Heart left ventricle (tissue), 16 donors: ENCODE measurements at regions not wholly inside any gene's neighbourhood (a gene's known extent, or its start where the extent isn't known, plus 50 kb on each side); places are given as distances from the start of the nearest gene placed in this dataset.

Source experiments
- ATAC-seq, 4 donors: fragments of 200-7000 bp; cut with Tn5 transposase; one replicate each; pipeline ENCODE4 v1.9.1; 2020 to 2022; ENCODE audit warnings: moderate library complexity in 4 of 4, mild to moderate bottlenecking in 3 of 4, moderate number of reproducible peaks in 1 of 4
- DNase-seq, 5 donors: peaks; one replicate each; pipeline ENCODE4 v3.0.0-alpha.2; 2020
- H3K27ac ChIP-seq, 12 donors: fragments of 200-600 bp; sonication (generic) in 4 of 12; one replicate each; pipeline versions ENCODE4 v1.5.0 to v1.8.0; 2016 to 2022; ENCODE audit warnings: mild to moderate bottlenecking in 2 of 12
- H3K27me3 ChIP-seq, 9 donors: fragments of 200-600 bp; sonication (generic) in 2 of 9; one replicate each; pipeline versions ENCODE4 v1.5.1 to v1.8.0; 2016 to 2022; ENCODE audit warnings: mild to moderate bottlenecking in 3 of 9
- H3K36me3 ChIP-seq, 9 donors: fragments of 200-600 bp; sonication (generic) in 2 of 9; one replicate each; pipeline versions ENCODE4 v1.5.0 to v1.8.0; 2018 to 2022; ENCODE audit warnings: mild to moderate bottlenecking in 2 of 9
- H3K4me1 ChIP-seq, 12 donors: fragments of 200-600 bp; sonication (generic) in 4 of 12; one replicate each; pipeline versions ENCODE4 v1.5.0 to v1.8.0; 2016 to 2022; ENCODE audit warnings: mild to moderate bottlenecking in 3 of 12
- H3K4me3 ChIP-seq, 12 donors: fragments of 200-600 bp; sonication (generic) in 4 of 12; one replicate each; pipeline versions ENCODE4 v1.5.0 to v1.8.0; 2017 to 2022; ENCODE audit warnings: mild to moderate bottlenecking in 9 of 12, moderate library complexity in 4 of 12
- H3K9me3 ChIP-seq, 12 donors: fragments of 200-600 bp; sonication (generic) in 4 of 12; one replicate each; pipeline versions ENCODE4 v1.5.0 to v1.8.0; 2016 to 2022; ENCODE audit warnings: mild to moderate bottlenecking in 1 of 12
- POLR2A ChIP-seq, 2 donors: fragments of 450-650 bp; IDR thresholded peaks; one replicate each; pipeline ENCODE4 v1.6.1; 2017; ENCODE audit warnings: antibody characterized with exemption in 2 of 2, mild to moderate bottlenecking in 2 of 2, moderate library complexity in 2 of 2
- WGBS, 4 donors: extraction: QIAGEN DNeasy Blood & Tissue Kit in 2 of 4; methylation state at CpG; one replicate each; pipeline versions ENCODE4 v1.1.5 to v1.1.7; 2013 to 2018; 5-methylcytosine and 5-hydroxymethylcytosine counted together
- intact Hi-C, 10 donors: fragments of 100-400 bp; cut with DNase I; formaldehyde crosslinking; loops; one replicate each; pipeline versions ENCODE4 v1.11.1 to v1.14.2; 2022
- TF ChIP-seq, protein P1 (sequence below), 12 donors: fragments of 200-600 bp; sonication (generic) in 4 of 12; IDR thresholded peaks; one replicate each; pipeline versions ENCODE4 v1.5.0 to v1.8.0; 2018 to 2022; ENCODE audit warnings: antibody characterized with exemption in 12 of 12, mild to moderate bottlenecking in 5 of 12
- donor health status: ischemic (EF 13 %, LVEDD 7.1; RV severe dilation, severe dysfunction).
- donor health status: healthy with polysubstance abuse.
- donor health status: DM: no; HTN: yes; CAD: no.
- donor health status: DM: no; HTN: no; CAD: no.
- donor health status: ischemic (EF 25% LVEDD 6.9; RV normal size, moderate dysfunction).
- donor health status: ischemic (EF 25% LVEDD 5.7; RV mildly dilated, moderate dysfunction).
- donor health status: healthy.
- donor health status: DM: yes; HTN: yes; CAD: no.
- donor health status: ischemic (EF 35%, LVEDD 5.7; RV mildly dilated, moderate dysfunction).
- donor health status: nonischemic (EF 11% LVEDD 7.7; RV severe dilation, severe dysfunction).
- donor health status: DM: yes; HTN: yes; CAD: no.
- donor health status: PGD.
- donor health status: ischemic (EF 29% LVEDD 5.4; RV normal size, mild dysfunction).
- donor health status: nonischemic (EF 23%, LVEDD 6.1; RV moderate dilation, normal function).

DNA sequence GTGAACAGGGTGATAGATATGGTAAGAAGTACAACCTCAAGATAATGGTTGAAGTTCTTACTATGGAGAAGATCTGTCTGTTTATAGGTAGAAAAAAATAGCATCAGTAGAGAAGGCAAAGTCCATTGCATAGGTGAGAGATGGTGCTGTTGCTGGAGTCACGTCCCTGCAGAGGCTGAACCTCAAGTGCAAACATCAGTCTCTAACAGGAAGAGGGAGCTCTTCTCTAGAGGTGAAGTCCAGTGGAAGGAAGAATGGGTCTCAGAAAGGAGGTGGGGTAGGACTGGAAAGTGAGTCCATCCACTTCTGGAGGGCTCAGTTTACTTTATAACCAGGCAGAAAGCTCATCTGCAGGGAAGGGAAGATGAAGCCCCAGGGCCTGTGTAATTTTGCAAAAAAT lies 337.7 kb downstream of the MEIS1 start:
- DNase-seq (no peak), ATAC-seq (no peak)
- Histone ChIP-seq H3K9me3 (no peaks in the 10 kb centered on the region), H3K27me3 (no peaks in the 10 kb centered on the region), H3K4me3 (no peak overlapping the region), H3K4me1 (no peaks in the 10 kb centered on the region), H3K27ac (no peak overlapping the region), H3K36me3 (no peaks in the 10 kb centered on the region)
- TF ChIP-seq, protein P1, sequence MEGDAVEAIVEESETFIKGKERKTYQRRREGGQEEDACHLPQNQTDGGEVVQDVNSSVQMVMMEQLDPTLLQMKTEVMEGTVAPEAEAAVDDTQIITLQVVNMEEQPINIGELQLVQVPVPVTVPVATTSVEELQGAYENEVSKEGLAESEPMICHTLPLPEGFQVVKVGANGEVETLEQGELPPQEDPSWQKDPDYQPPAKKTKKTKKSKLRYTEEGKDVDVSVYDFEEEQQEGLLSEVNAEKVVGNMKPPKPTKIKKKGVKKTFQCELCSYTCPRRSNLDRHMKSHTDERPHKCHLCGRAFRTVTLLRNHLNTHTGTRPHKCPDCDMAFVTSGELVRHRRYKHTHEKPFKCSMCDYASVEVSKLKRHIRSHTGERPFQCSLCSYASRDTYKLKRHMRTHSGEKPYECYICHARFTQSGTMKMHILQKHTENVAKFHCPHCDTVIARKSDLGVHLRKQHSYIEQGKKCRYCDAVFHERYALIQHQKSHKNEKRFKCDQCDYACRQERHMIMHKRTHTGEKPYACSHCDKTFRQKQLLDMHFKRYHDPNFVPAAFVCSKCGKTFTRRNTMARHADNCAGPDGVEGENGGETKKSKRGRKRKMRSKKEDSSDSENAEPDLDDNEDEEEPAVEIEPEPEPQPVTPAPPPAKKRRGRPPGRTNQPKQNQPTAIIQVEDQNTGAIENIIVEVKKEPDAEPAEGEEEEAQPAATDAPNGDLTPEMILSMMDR (IDR thresholded peaks at IDR 0.05) = no peak
- TF ChIP-seq POLR2A (IDR thresholded peaks at IDR 0.05) = no peak
- WGBS, 4 donors = 59 to 76% (median 63%) methylated on average over 1 of the region's 1 CpG
- intact Hi-C loops = no loop called here

DNA sequence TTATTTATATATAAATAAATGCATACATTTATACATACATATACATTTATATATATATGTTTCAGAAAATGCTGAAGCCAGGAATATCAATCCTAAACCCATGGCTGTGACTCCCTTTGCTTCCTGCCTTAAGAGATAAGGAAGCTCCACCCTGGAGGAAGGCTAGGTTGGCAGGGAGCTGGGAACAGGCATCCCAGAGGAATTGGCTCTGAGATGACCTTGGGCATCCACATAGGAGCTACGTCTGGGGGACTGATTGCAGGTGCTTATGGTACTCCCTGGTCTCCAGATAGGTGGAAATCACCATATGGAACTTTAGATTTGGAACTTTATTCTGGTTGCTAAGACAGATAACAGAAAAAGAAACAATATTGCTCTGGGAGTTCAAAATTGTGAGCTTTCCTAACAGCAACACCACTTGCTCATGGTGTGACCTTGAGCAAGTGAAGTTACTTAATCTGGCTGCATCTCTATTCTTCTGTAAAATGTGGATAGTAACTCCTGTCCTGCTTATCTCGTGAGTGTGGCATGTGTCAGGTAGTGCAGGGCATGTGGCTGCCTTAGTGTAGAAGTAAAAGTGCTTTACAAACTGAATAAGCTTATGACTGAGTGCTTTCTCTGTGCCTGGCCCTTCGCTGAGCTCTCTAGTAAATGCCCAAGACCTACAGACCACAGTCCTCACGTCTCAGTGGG lies 341.0 kb downstream of the MEIS1 start:
- H3K27ac ChIP-seq = no peak overlapping the region
- intact Hi-C loops = no loop called here
- H3K4me1 ChIP-seq = no peaks in the 10 kb centered on the region
- H3K27me3 ChIP-seq = no peaks in the 10 kb centered on the region
- H3K4me3 ChIP-seq = no peak overlapping the region
- TF ChIP-seq POLR2A (IDR thresholded peaks at IDR 0.05) = no peak
- TF ChIP-seq, protein P1 (IDR thresholded peaks at IDR 0.05) = no peak
- no peaks in the 10 kb centered on the region for H3K9me3 ChIP-seq
- ATAC-seq (no peak), DNase-seq (no peak)
- no peaks in the 10 kb centered on the region for H3K36me3 ChIP-seq
- 45 to 56% (median 49%) methylated on average over 4 of the region's 4 CpGs for WGBS, 4 donors

DNA sequence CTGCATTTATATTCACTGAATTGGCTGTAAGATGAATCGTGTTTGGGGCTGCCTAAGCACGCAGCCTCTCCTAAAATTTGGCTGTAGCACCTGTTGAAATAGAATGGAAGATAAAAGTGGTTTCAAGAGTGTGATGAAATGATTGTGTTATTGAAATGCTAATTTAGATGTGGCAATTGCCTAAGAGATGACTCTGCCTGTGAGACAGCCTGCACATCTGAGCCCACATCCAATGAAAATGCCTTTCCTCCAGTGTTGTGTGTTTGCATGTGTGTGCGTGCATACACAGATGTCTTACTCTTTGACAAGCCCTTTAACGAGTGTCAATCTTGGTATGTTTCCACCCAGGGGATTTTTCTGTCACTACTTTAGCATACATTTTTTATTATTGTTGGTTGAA lies 346.9 kb downstream of the MEIS1 start:
- no peak overlapping the region for H3K27ac ChIP-seq
- WGBS, 4 donors = 82 to 87% (median 84%) methylated on average over 4 of the region's 4 CpGs
- TF ChIP-seq, protein P1 (IDR thresholded peaks at IDR 0.05) = no peak
- no peak for TF ChIP-seq POLR2A (IDR thresholded peaks at IDR 0.05)
- DNase-seq (no peak), ATAC-seq (no peak)
- no peaks in the 10 kb centered on the region for H3K27me3 ChIP-seq
- no peaks in the 10 kb centered on the region for H3K36me3 ChIP-seq
- no peaks in the 10 kb centered on the region for H3K9me3 ChIP-seq
- H3K4me3 ChIP-seq = no peak overlapping the region
- H3K4me1 ChIP-seq = no peaks in the 10 kb centered on the region
- intact Hi-C loops = no loop called here

DNA sequence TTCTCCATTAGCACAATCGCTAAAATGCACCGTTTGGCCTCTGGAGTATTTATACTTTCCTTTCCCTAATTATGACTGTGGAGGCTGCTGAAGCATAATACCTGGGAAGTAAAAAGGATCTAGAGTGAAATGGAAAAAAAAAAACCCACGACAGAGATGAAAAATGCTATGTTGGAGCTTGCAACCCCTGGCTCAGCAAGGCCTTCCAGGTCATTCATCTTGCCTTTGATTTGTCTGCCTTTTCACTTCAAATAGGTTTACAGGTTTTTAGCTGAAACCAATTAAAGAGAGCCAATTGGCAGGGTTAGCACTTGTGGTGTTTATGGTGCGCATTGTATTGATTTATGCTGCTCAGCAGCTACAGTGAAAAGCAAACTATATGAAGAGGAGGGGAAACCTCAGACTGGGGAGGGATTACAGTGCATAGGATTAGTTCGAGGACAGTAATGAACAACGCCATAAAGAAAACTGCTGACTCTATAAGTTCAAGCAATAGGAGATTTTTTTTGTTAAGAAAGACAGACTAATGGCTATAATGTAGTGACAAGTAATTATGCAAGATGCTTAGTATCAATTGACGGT lies 347.9 kb downstream of the MEIS1 start:
- no peaks in the 10 kb centered on the region for H3K27me3 ChIP-seq
- H3K4me3 ChIP-seq = no peak overlapping the region
- H3K4me1 ChIP-seq = no peaks in the 10 kb centered on the region
- 85 to 91% (median 90%) methylated on average over 7 of the region's 7 CpGs for WGBS, 4 donors
- DNase-seq (no peak), ATAC-seq (no peak)
- no peak overlapping the region for H3K27ac ChIP-seq
- intact Hi-C loops = no loop called here
- no peaks in the 10 kb centered on the region for H3K9me3 ChIP-seq
- no peak for TF ChIP-seq POLR2A (IDR thresholded peaks at IDR 0.05)
- TF ChIP-seq, protein P1 (IDR thresholded peaks at IDR 0.05) = no peak
- H3K36me3 ChIP-seq = no peaks in the 10 kb centered on the region
